Naive thymus-derived CD4-positive, alpha-beta T cell (primary cell): ENCODE measurements at regions not wholly inside any gene's neighbourhood (a gene's known extent, or its start where the extent isn't known, plus 50 kb on each side); places are given as distances from the start of the nearest gene placed in this dataset.

Experiments
- ATAC-seq: fragments of 150-1000 bp; cut with Tn5 transposase; 2 replicates; pipeline ENCODE4 v1.10.0; 2021; ENCODE audit warnings: mild to moderate bottlenecking, moderate library complexity
- CTCF ChIA-PET: fragments of 350-600 bp; sonication (Branson Sonifier 250); formaldehyde crosslinking; loops from one replicate; lab custom pipeline; 2021; ENCODE audit warnings: antibody characterized with exemption; lab: Charles Lee
- POLR2A ChIA-PET: fragments of 350-600 bp; sonication (Branson Sonifier 250); formaldehyde crosslinking; loops from one replicate; lab custom pipeline; 2021; ENCODE audit warnings: antibody characterized with exemption, inconsistent platforms; lab: Charles Lee
- DNase-seq, 9 donors: peaks; one replicate each; pipeline versions ENCODE4 v3.0.0 to v3.0.0-alpha.2; 2020 to 2022; ENCODE audit warnings: mixed read lengths in 1 of 9
- H3K27ac ChIP-seq: one replicate; pipeline ENCODE4 v1.7.0; 2013; ENCODE audit warnings: mild to moderate bottlenecking, low read depth, low read length, moderate library complexity
- H3K27me3 ChIP-seq, 2 donors: one replicate each; pipeline ENCODE4 v1.7.0; 2013; ENCODE audit warnings: low read length in 2 of 2, mild to moderate bottlenecking in 2 of 2, moderate library complexity in 2 of 2; ENCODE audit not compliant: control insufficient read depth in 2 of 2, insufficient read depth in 2 of 2
- H3K36me3 ChIP-seq, 3 experiments: 1 replicate in 2 of 3; 2 replicates in 1 of 3; pipeline ENCODE4 v1.7.0; 2013; ENCODE audit warnings: low read length in 3 of 3, mild to moderate bottlenecking in 3 of 3, moderate library complexity in 1 of 3; ENCODE audit not compliant: insufficient read depth in 3 of 3, control insufficient read depth in 2 of 3
- H3K4me1 ChIP-seq, 2 donors: one replicate each; pipeline ENCODE4 v1.7.0; 2013; ENCODE audit warnings: low read length in 2 of 2, mild to moderate bottlenecking in 2 of 2, moderate library complexity in 1 of 2; ENCODE audit not compliant: control insufficient read depth in 2 of 2, insufficient read depth in 2 of 2
- H3K4me3 ChIP-seq: 2 replicates; pipeline ENCODE4 v1.7.0; 2013; ENCODE audit warnings: mild to moderate bottlenecking, low read length
- H3K9me3 ChIP-seq, 3 experiments: 1 replicate in 2 of 3; 2 replicates in 1 of 3; pipeline ENCODE4 v1.7.0; 2013; ENCODE audit warnings: low read length in 3 of 3; ENCODE audit not compliant: control insufficient read depth in 2 of 3
- H3K27ac Mint-ChIP-seq, 9 donors: one replicate each; pipeline ENCODE4 v1.8.0; 2020 to 2022; ENCODE audit warnings: mixed read lengths in 9 of 9, mild to moderate bottlenecking in 8 of 9, moderate library complexity in 5 of 9, inconsistent platforms in 2 of 9
- H3K27me3 Mint-ChIP-seq, 5 donors: one replicate each; pipeline ENCODE4 v1.8.0; 2021 to 2022; ENCODE audit warnings: mixed read lengths in 5 of 5, mild to moderate bottlenecking in 1 of 5
- H3K36me3 Mint-ChIP-seq, 5 donors: one replicate each; pipeline ENCODE4 v1.8.0; 2020 to 2022; ENCODE audit warnings: mixed read lengths in 5 of 5, mild to moderate bottlenecking in 3 of 5, inconsistent platforms in 1 of 5
- H3K4me1 Mint-ChIP-seq, 7 donors: one replicate each; pipeline ENCODE4 v1.8.0; 2020 to 2022; ENCODE audit warnings: mixed read lengths in 7 of 7, mild to moderate bottlenecking in 3 of 7, inconsistent platforms in 1 of 7
- H3K4me3 Mint-ChIP-seq, 10 donors: one replicate each; pipeline ENCODE4 v1.8.0; 2020 to 2022; ENCODE audit warnings: mild to moderate bottlenecking in 10 of 10, mixed read lengths in 10 of 10, moderate library complexity in 6 of 10, inconsistent platforms in 2 of 10
- H3K9me3 Mint-ChIP-seq, 11 donors: one replicate each; pipeline ENCODE4 v1.8.0; 2020 to 2022; ENCODE audit warnings: mixed read lengths in 11 of 11, mild to moderate bottlenecking in 4 of 11, inconsistent platforms in 1 of 11, moderate library complexity in 1 of 11
- intact Hi-C, 2 donors: fragments of 100-400 bp; cut with micrococcal nuclease; formaldehyde crosslinking; loops; one replicate each; pipeline ENCODE4 v1.15.1; 2023

GRCh38 chr12:111126331-111126730 lies 206.0 kb upstream of the MYL2 start:
- no peaks in the 10 kb centered on the region for H3K9me3 ChIP-seq
- no peak overlapping the region for H3K27ac ChIP-seq
- ChIA-PET CTCF (interaction anchor here (0.9 kb wide), 1 partner anchor 101 kb away, joined by 3 read pairs; no protein-coding TSS in a partner anchor), POLR2A (no interaction called here)
- no peaks in the 10 kb centered on the region for H3K27me3 ChIP-seq
- H3K27me3 Mint-ChIP-seq = peaks cover 0 to 6% (median 3%) of the 10 kb centered on the region in 5 donors
- no peaks in the 10 kb centered on the region for H3K36me3 ChIP-seq
- H3K4me1 Mint-ChIP-seq = peaks cover 0 to 5% (median 0%) of the 10 kb centered on the region in 7 donors
- H3K36me3 Mint-ChIP-seq = peaks cover 0 to 7% (median 0%) of the 10 kb centered on the region in 5 donors
- no peak overlapping the region for H3K4me3 Mint-ChIP-seq
- intact Hi-C loops = no loop called here
- peaks cover 0 to 2% (median 0%) of the 10 kb centered on the region in 11 donors for H3K9me3 Mint-ChIP-seq
- no peak overlapping the region for H3K27ac Mint-ChIP-seq
- DNase-seq (no peak), ATAC-seq (peak; percentile 55)
- no peak overlapping the region for H3K4me3 ChIP-seq
- no peaks in the 10 kb centered on the region for H3K4me1 ChIP-seq

GRCh38 chr12:111124183-111124582 lies 203.8 kb upstream of the MYL2 start:
- Histone ChIP-seq H3K9me3 (no peaks in the 10 kb centered on the region), H3K27me3 (no peaks in the 10 kb centered on the region), H3K36me3 (no peaks in the 10 kb centered on the region), H3K4me1 (no peaks in the 10 kb centered on the region), H3K27ac (no peak overlapping the region), H3K4me3 (no peak overlapping the region)
- ChIA-PET CTCF (no interaction called here), POLR2A (no interaction called here)
- Mint-ChIP-seq H3K27ac (no peak overlapping the region), H3K9me3 (no peaks in the 10 kb centered on the region), H3K4me3 (no peak overlapping the region), H3K27me3 (peaks cover 0 to 13% (median 4%) of the 10 kb centered on the region in 5 donors), H3K4me1 (peaks cover 0 to 2% (median 0%) of the 10 kb centered on the region in 7 donors), H3K36me3 (peaks cover 0 to 7% (median 0%) of the 10 kb centered on the region in 5 donors)
- no peak for ATAC-seq
- intact Hi-C loops = no loop called here
- DNase-seq = no peak

DNA sequence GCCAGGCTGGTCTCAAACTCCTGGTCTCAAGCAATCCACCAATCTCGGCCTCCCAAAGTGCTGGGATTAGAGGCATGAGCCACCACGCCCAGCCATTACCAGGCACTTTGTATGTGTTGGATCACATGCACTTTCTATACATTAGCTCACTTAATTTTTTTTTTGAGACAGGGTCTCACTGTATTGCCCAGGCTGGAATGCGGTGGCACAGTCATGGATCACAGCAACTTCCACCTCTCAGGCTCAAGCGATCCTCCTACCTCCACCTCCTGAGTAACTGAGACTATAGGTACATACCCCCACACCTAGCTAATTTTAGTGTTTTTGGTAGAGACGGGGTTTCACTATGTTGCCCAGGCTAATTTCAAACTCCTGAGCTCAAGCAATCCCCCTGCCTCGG lies 203.0 kb upstream of the MYL2 start:
- no peaks in the 10 kb centered on the region for H3K9me3 Mint-ChIP-seq
- H3K27ac Mint-ChIP-seq = no peak overlapping the region

DNA sequence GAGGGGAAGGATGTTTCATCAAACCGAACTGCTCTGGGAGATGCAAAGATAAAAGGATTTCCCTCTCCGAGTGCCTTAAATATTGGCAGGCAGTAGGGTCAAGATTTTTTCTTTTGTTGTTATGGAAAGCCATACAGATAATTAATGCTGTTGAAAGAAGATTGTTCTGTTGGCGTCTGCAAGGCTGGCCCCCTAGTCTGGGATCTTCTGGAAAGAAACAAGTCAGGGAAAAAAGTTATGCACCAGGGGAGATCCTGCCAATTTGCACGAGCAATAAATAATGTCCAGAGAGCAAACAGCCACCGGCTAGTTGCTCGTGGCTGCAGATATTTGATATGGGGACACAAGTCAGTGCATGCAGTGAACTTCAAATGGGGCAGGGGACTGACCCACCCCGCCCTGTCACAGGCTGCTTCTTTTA lies 202.1 kb upstream of the MYL2 start:
- H3K4me3 Mint-ChIP-seq = no peak overlapping the region
- peaks cover 0 to 2% (median 0%) of the 10 kb centered on the region in 11 donors for H3K9me3 Mint-ChIP-seq
- POLR2A ChIA-PET = no interaction called here
- DNase-seq (no peak), ATAC-seq (no peak)
- Histone ChIP-seq H3K27ac (no peak overlapping the region), H3K9me3 (no peaks in the 10 kb centered on the region), H3K27me3 (no peaks in the 10 kb centered on the region), H3K4me1 (no peaks in the 10 kb centered on the region), H3K4me3 (no peak overlapping the region), H3K36me3 (no peaks in the 10 kb centered on the region)
- intact Hi-C loops = no loop called here
- CTCF ChIA-PET = no interaction called here
- H3K4me1 Mint-ChIP-seq = peaks cover 0 to 2% (median 0%) of the 10 kb centered on the region in 7 donors
- peaks cover 0 to 7% (median 0%) of the 10 kb centered on the region in 5 donors for H3K36me3 Mint-ChIP-seq
- no peak overlapping the region for H3K27ac Mint-ChIP-seq
- H3K27me3 Mint-ChIP-seq = peaks cover 0 to 13% (median 6%) of the 10 kb centered on the region in 5 donors

More for the DNA sequence above, 203.0 kb upstream of the MYL2 start:
- Histone ChIP-seq H3K27me3 (no peaks in the 10 kb centered on the region), H3K4me1 (no peaks in the 10 kb centered on the region), H3K27ac (no peak overlapping the region), H3K4me3 (no peak overlapping the region), H3K36me3 (no peaks in the 10 kb centered on the region), H3K9me3 (no peaks in the 10 kb centered on the region)
- peaks cover 0 to 7% (median 0%) of the 10 kb centered on the region in 5 donors for H3K36me3 Mint-ChIP-seq
- H3K4me1 Mint-ChIP-seq = peaks cover 0 to 2% (median 0%) of the 10 kb centered on the region in 7 donors
- ChIA-PET CTCF (no interaction called here), POLR2A (no interaction called here)
- intact Hi-C loops = no loop called here
- DNase-seq (no peak), ATAC-seq (no peak)
- H3K4me3 Mint-ChIP-seq = no peak overlapping the region
- H3K27me3 Mint-ChIP-seq = peaks cover 0 to 13% (median 5%) of the 10 kb centered on the region in 5 donors

DNA sequence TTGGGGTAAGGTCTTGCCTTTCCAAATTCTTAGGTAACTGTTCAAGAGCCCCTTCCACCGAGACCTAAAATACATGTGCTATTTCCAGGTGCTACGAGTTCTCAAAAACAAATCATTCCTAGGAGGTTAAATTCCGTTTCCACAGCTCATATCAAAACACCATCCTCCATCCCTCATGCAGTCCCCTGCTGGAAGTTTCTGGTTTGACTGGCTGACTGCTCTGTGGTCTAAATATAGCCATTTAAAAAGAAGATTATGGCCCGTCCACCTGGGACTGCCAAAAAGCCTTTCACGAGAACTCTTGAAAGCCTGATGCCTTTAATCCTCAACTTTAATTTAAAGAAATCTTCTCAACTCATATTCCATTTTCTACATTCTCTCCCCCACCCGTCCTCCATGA lies 201.5 kb upstream of the MYL2 start:
- no peak for DNase-seq

GRCh38 chr12:111120578-111120977 lies 200.2 kb upstream of the MYL2 start:
- DNase-seq (no peak), ATAC-seq (no peak)
- Histone ChIP-seq H3K36me3 (no peaks in the 10 kb centered on the region), H3K4me3 (no peak overlapping the region), H3K27me3 (no peaks in the 10 kb centered on the region), H3K4me1 (no peaks in the 10 kb centered on the region), H3K9me3 (no peaks in the 10 kb centered on the region), H3K27ac (no peak overlapping the region)
- H3K4me1 Mint-ChIP-seq = peaks cover 0 to 4% (median 0%) of the 10 kb centered on the region in 7 donors
- H3K4me3 Mint-ChIP-seq = no peak overlapping the region
- H3K27ac Mint-ChIP-seq = no peak overlapping the region
- H3K36me3 Mint-ChIP-seq = peaks cover 0 to 12% (median 0%) of the 10 kb centered on the region in 5 donors
- intact Hi-C loops = no loop called here
- peaks cover 0 to 6% (median 2%) of the 10 kb centered on the region in 11 donors for H3K9me3 Mint-ChIP-seq
- peaks cover 0 to 18% (median 6%) of the 10 kb centered on the region in 5 donors for H3K27me3 Mint-ChIP-seq
- ChIA-PET POLR2A (no interaction called here), CTCF (no interaction called here)

More for the DNA sequence above, 201.5 kb upstream of the MYL2 start:
- Histone ChIP-seq H3K27me3 (no peaks in the 10 kb centered on the region), H3K27ac (no peak overlapping the region), H3K9me3 (no peaks in the 10 kb centered on the region), H3K4me3 (no peak overlapping the region), H3K4me1 (no peaks in the 10 kb centered on the region), H3K36me3 (no peaks in the 10 kb centered on the region)
- H3K27me3 Mint-ChIP-seq = peaks cover 0 to 13% (median 6%) of the 10 kb centered on the region in 5 donors
- POLR2A ChIA-PET = no interaction called here
- H3K27ac Mint-ChIP-seq = no peak overlapping the region
- H3K4me1 Mint-ChIP-seq = peaks cover 0 to 2% (median 0%) of the 10 kb centered on the region in 7 donors
- H3K9me3 Mint-ChIP-seq = peaks cover 0 to 6% (median 0%) of the 10 kb centered on the region in 11 donors
- CTCF ChIA-PET = no interaction called here
- no peak for ATAC-seq
- H3K4me3 Mint-ChIP-seq = no peak overlapping the region
- intact Hi-C loops = no loop called here
- H3K36me3 Mint-ChIP-seq = peaks cover 0 to 7% (median 0%) of the 10 kb centered on the region in 5 donors

DNA sequence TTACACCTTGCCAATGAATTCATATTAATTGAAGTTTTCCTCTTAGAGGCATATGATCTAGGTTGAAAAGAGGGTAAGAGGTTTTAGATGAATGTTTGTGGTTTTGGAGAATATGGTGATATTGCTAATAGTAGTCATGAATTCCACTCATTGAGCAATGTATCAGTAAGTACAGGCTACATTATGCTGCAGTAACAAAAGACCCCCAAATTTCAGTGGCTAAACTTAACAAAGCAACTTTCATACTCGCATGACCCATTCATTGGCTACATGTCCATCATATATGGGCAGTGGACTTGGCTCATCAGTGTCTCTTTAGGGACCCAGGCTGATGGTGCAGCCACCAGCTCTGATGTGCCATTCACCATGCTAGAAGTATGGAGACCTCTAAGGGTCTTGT lies 196.6 kb upstream of the MYL2 start:
- Histone ChIP-seq H3K9me3 (no peaks in the 10 kb centered on the region), H3K4me3 (no peak overlapping the region), H3K36me3 (no peaks in the 10 kb centered on the region), H3K27me3 (no peaks in the 10 kb centered on the region), H3K4me1 (no peaks in the 10 kb centered on the region), H3K27ac (no peak overlapping the region)
- ChIA-PET POLR2A (no interaction called here), CTCF (interaction anchor here (0.7 kb wide), 1 partner anchor 185 kb away, joined by 3 read pairs; no protein-coding TSS in a partner anchor)
- no peak overlapping the region for H3K4me3 Mint-ChIP-seq
- H3K4me1 Mint-ChIP-seq = peaks cover 0 to 8% (median 6%) of the 10 kb centered on the region in 7 donors
- H3K27me3 Mint-ChIP-seq = peaks cover 0 to 18% (median 1%) of the 10 kb centered on the region in 5 donors
- no peak overlapping the region for H3K27ac Mint-ChIP-seq
- DNase-seq (no peak), ATAC-seq (no peak)
- intact Hi-C loops = no loop called here
- H3K36me3 Mint-ChIP-seq = peaks cover 0 to 6% (median 0%) of the 10 kb centered on the region in 5 donors
- peaks cover 0 to 6% (median 2%) of the 10 kb centered on the region in 11 donors for H3K9me3 Mint-ChIP-seq
